HEK293 (cell line): ENCODE measurements at regions not wholly inside any gene's neighbourhood (a gene's known extent, or its start where the extent isn't known, plus 50 kb on each side); places are given as distances from the start of the nearest gene placed in this dataset.

ENCODE experiments used
- CTCF ChIA-PET: fragments of 350-600 bp; formaldehyde crosslinking; extraction: SDS; loops from one replicate; lab custom pipeline; 2021; ENCODE audit warnings: antibody characterized with exemption; lab: Yijun Ruan, JAX
- POLR2A ChIA-PET: fragments of 300-600 bp; formaldehyde crosslinking; extraction: SDS; loops from one replicate; lab custom pipeline; 2020; ENCODE audit warnings: antibody characterized with exemption, inconsistent platforms; lab: Yijun Ruan, JAX
- H3K27ac ChIP-seq: fragments of 200-500 bp; sonication (Bioruptor generic); 2 replicates; pipeline ENCODE4 v1.5.1; 2014; ENCODE audit warnings: low read depth, low read length, control low read depth, inconsistent platforms; ENCODE audit errors: extremely low read depth
- H3K36me3 ChIP-seq, 2 experiments: fragments of 200-500 bp in 1 of 2; sonication (Bioruptor generic) in 1 of 2; 1 replicate in 1 of 2; 2 replicates in 1 of 2; pipeline ENCODE4 v1.5.1; 2014 to 2017; ENCODE audit warnings: inconsistent platforms in 2 of 2, low read length in 2 of 2; ENCODE audit not compliant: control insufficient read depth in 2 of 2, insufficient read depth in 1 of 2
- H3K4me1 ChIP-seq: fragments of 200-500 bp; sonication (Bioruptor generic); 2 replicates; pipeline ENCODE4 v1.5.1; 2014; ENCODE audit warnings: mild to moderate bottlenecking, low read length, inconsistent platforms; ENCODE audit not compliant: control insufficient read depth, insufficient read depth
- H3K4me3 ChIP-seq: 2 replicates; pipeline ENCODE4 v1.5.1; 2011; ENCODE audit warnings: low read depth, mild to moderate bottlenecking, control low read depth, low read length, moderate library complexity
- H3K9me3 ChIP-seq: fragments of 200-500 bp; sonication (Bioruptor generic); 2 replicates; pipeline ENCODE4 v1.5.1; 2014; ENCODE audit warnings: low read depth, low read length, inconsistent platforms; ENCODE audit not compliant: control insufficient read depth, insufficient read depth
- BCL6B ChIP-seq: fragments of 450-650 bp; formaldehyde crosslinking; IDR thresholded peaks from 2 replicates; pipeline ENCODE4 v1.5.1; 2017; ENCODE audit warnings: missing biosample characterization, missing genetic modification characterization
- IKZF3 ChIP-seq: fragments of 450-650 bp; IDR thresholded peaks from 2 replicates; pipeline ENCODE4 v1.5.0; 2018; ENCODE audit warnings: missing biosample characterization, mild to moderate bottlenecking, missing genetic modification characterization, moderate library complexity
- INSM2 ChIP-seq: fragments of 450-650 bp; formaldehyde crosslinking; IDR thresholded peaks from 2 replicates; pipeline ENCODE4 v1.5.1; 2016; ENCODE audit warnings: missing biosample characterization, missing genetic modification characterization
- KLF16 ChIP-seq: fragments of 450-650 bp; formaldehyde crosslinking; IDR thresholded peaks from 2 replicates; pipeline ENCODE4 v1.5.1; 2017; ENCODE audit warnings: missing biosample characterization, missing genetic modification characterization
- OSR2 ChIP-seq: fragments of 450-650 bp; formaldehyde crosslinking; IDR thresholded peaks from 2 replicates; pipeline ENCODE4 v1.5.1; 2016; ENCODE audit warnings: missing biosample characterization, missing genetic modification characterization
- PRDM6 ChIP-seq: fragments of 450-650 bp; formaldehyde crosslinking; IDR thresholded peaks from 2 replicates; pipeline ENCODE4 v1.5.1; 2017; ENCODE audit warnings: missing biosample characterization, missing genetic modification characterization
- SETDB1 ChIP-seq: IDR thresholded peaks from one replicate; pipeline ENCODE4 v1.6.1; 2017; ENCODE audit warnings: mild to moderate bottlenecking, low read length, moderate library complexity, mixed read lengths; ENCODE audit not compliant: insufficient read length
- TRIM28 ChIP-seq: IDR thresholded peaks from 2 replicates; pipeline ENCODE4 v1.6.1; 2011; ENCODE audit warnings: low read length, control low read depth, borderline replicate concordance
- WT1 ChIP-seq: fragments of 450-650 bp; formaldehyde crosslinking; IDR thresholded peaks from 2 replicates; pipeline ENCODE4 v1.5.1; 2016; ENCODE audit warnings: missing biosample characterization, missing genetic modification characterization
- ZBTB1 ChIP-seq: fragments of 450-650 bp; formaldehyde crosslinking; IDR thresholded peaks from 2 replicates; pipeline ENCODE4 v1.5.1; 2016; ENCODE audit warnings: missing biosample characterization, missing genetic modification characterization
- ZNF114 ChIP-seq: fragments of 450-650 bp; formaldehyde crosslinking; IDR thresholded peaks from 2 replicates; pipeline ENCODE4 v1.5.0; 2017; ENCODE audit warnings: missing biosample characterization, missing genetic modification characterization
- ZNF140 ChIP-seq: fragments of 450-650 bp; formaldehyde crosslinking; IDR thresholded peaks from 2 replicates; pipeline ENCODE4 v1.5.1; 2016; ENCODE audit warnings: missing biosample characterization, missing genetic modification characterization
- ZNF175 ChIP-seq: fragments of 450-650 bp; formaldehyde crosslinking; IDR thresholded peaks from 2 replicates; pipeline ENCODE4 v1.5.1; 2016; ENCODE audit warnings: missing biosample characterization, missing genetic modification characterization
- ZNF302 ChIP-seq: fragments of 450-650 bp; formaldehyde crosslinking; IDR thresholded peaks from 2 replicates; pipeline ENCODE4 v1.5.1; 2016; ENCODE audit warnings: missing biosample characterization, missing genetic modification characterization, low read depth
- ZNF350 ChIP-seq: fragments of 450-650 bp; formaldehyde crosslinking; IDR thresholded peaks from 2 replicates; pipeline ENCODE4 v1.5.0; 2017; ENCODE audit warnings: missing biosample characterization, mild to moderate bottlenecking, missing genetic modification characterization
- ZNF394 ChIP-seq: fragments of 450-650 bp; formaldehyde crosslinking; IDR thresholded peaks from 2 replicates; pipeline ENCODE4 v1.5.1; 2016; ENCODE audit warnings: missing biosample characterization, missing genetic modification characterization, mild to moderate bottlenecking, moderate library complexity, borderline replicate concordance
- ZNF398 ChIP-seq: fragments of 450-650 bp; formaldehyde crosslinking; IDR thresholded peaks from 2 replicates; pipeline ENCODE4 v1.5.1; 2017; ENCODE audit warnings: missing biosample characterization, missing genetic modification characterization
- ZNF529 ChIP-seq: fragments of 450-650 bp; formaldehyde crosslinking; IDR thresholded peaks from 2 replicates; pipeline ENCODE4 v1.5.1; 2017; ENCODE audit warnings: missing genetic modification characterization, missing biosample characterization; ENCODE audit not compliant: insufficient replicate concordance
- ZNF530 ChIP-seq: fragments of 450-650 bp; formaldehyde crosslinking; IDR thresholded peaks from 2 replicates; pipeline ENCODE4 v1.5.1; 2016; ENCODE audit warnings: low read depth, missing biosample characterization, missing genetic modification characterization
- ZNF555 ChIP-seq: fragments of 450-650 bp; formaldehyde crosslinking; conservative IDR thresholded peaks from 2 replicates; pipeline ENCODE4 v1.5.1; 2017; ENCODE audit warnings: missing biosample characterization, mild to moderate bottlenecking, missing genetic modification characterization, inconsistent platforms
- ZNF610 ChIP-seq: fragments of 450-650 bp; formaldehyde crosslinking; IDR thresholded peaks from 2 replicates; pipeline ENCODE4 v1.5.1; 2016; ENCODE audit warnings: missing biosample characterization, missing genetic modification characterization, borderline replicate concordance
- ZNF701 ChIP-seq: fragments of 450-650 bp; formaldehyde crosslinking; IDR thresholded peaks from 2 replicates; pipeline ENCODE4 v1.5.1; 2016; ENCODE audit warnings: missing biosample characterization, missing genetic modification characterization
- ZNF792 ChIP-seq: fragments of 450-650 bp; formaldehyde crosslinking; IDR thresholded peaks from 2 replicates; pipeline ENCODE4 v1.5.1; 2016; ENCODE audit warnings: missing biosample characterization, missing genetic modification characterization
- ZNF837 ChIP-seq: fragments of 450-650 bp; formaldehyde crosslinking; IDR thresholded peaks from 2 replicates; pipeline ENCODE4 v1.5.1; 2016; ENCODE audit warnings: missing biosample characterization, missing genetic modification characterization
- ZNF843 ChIP-seq: fragments of 450-650 bp; formaldehyde crosslinking; IDR thresholded peaks from 2 replicates; pipeline ENCODE4 v1.5.1; 2016; ENCODE audit warnings: missing biosample characterization, missing genetic modification characterization
- ZSCAN16 ChIP-seq: fragments of 450-650 bp; formaldehyde crosslinking; IDR thresholded peaks from 2 replicates; pipeline ENCODE4 v1.5.1; 2016; ENCODE audit warnings: missing biosample characterization, missing genetic modification characterization
- TF ChIP-seq, protein P1 (sequence below): sonication (generic); formaldehyde crosslinking; IDR thresholded peaks from 2 replicates; pipeline ENCODE4 v1.8.1; 2022; ENCODE audit warnings: mild to moderate bottlenecking, moderate library complexity, missing genetic modification reagents
- TF ChIP-seq, protein P2 (sequence below): fragments of 450-650 bp; formaldehyde crosslinking; IDR thresholded peaks from 2 replicates; pipeline ENCODE4 v1.5.1; 2017; ENCODE audit warnings: missing biosample characterization, mild to moderate bottlenecking, missing genetic modification characterization, moderate library complexity

DNA sequence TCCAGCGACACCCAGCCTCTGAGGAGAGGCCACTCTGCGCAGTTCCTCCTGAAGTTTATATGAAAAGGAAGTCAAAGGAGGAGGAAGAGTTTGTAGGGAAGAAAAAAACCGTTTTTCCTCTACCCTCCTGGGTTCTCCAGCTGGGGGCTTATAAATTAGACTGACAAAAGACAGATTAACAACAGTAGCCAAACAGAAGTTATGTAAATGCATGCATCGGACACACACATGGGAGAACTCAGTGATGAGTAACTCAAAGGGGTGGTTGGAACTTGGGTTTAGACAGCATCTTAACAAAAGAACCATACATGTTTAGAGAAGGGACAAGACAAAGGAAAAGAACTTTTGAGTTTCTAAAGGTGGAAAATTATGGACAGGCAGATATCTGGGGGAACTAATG is 71.2 kb downstream of the CD24 start:
- Histone ChIP-seq H3K27ac (no peak overlapping the region), H3K9me3 (no peaks in the 10 kb centered on the region), H3K36me3 (no peaks in the 10 kb centered on the region), H3K4me1 (no peaks in the 10 kb centered on the region), H3K4me3 (no peak overlapping the region)
- TF ChIP-seq BCL6B = no peak
- no peak for TF ChIP-seq ZNF701 (tag by site-specific recombination)
- TF ChIP-seq ZSCAN16 (tag by site-specific recombination) = no peak
- no peak for TF ChIP-seq ZNF140
- no peak for TF ChIP-seq OSR2
- no peak for TF ChIP-seq ZNF529
- TF ChIP-seq ZBTB1 (tag by site-specific recombination) = no peak
- no peak for TF ChIP-seq IKZF3 (tag by site-specific recombination)
- TF ChIP-seq ZNF398 (tag by site-specific recombination) = no peak
- TF ChIP-seq ZNF302 = no peak
- TF ChIP-seq KLF16 = no peak
- TF ChIP-seq ZNF843 (tag by site-specific recombination) = no peak
- no peak for TF ChIP-seq ZNF555
- no peak for TF ChIP-seq ZNF610 (tag by site-specific recombination)
- no peak for TF ChIP-seq ZNF792 (tag by site-specific recombination)
- TF ChIP-seq PRDM6 = no peak
- ChIA-PET POLR2A (no interaction called here), CTCF (no interaction called here)

DNA sequence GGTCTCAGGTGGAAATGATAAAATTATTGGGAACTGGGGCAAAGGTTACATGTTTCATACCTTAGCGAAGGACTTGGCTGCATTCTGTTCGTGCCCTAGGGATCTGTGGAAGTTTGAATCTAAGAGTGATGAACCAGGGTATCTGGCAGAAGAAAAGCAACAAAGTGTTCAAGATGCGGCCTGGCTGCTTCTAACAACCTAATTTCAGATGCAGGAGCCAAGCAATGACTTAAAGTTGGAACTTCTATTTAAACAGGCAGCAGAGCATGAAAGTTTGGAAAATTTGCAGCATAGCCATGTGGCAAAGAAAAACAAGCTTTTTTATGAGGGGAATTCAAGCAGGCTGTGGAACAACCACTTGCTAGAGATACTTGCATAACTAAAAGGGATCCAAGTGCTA is 73.5 kb downstream of the CD24 start:
- POLR2A ChIA-PET = no interaction called here

More for the DNA sequence above, 73.5 kb downstream of the CD24 start:
- H3K4me1 ChIP-seq = no peaks in the 10 kb centered on the region
- H3K27ac ChIP-seq = no peak overlapping the region
- TF ChIP-seq, protein P1, sequence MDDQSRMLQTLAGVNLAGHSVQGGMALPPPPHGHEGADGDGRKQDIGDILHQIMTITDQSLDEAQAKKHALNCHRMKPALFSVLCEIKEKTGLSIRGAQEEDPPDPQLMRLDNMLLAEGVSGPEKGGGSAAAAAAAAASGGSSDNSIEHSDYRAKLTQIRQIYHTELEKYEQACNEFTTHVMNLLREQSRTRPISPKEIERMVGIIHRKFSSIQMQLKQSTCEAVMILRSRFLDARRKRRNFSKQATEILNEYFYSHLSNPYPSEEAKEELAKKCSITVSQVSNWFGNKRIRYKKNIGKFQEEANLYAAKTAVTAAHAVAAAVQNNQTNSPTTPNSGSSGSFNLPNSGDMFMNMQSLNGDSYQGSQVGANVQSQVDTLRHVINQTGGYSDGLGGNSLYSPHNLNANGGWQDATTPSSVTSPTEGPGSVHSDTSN (CRISPR knock-in tag) = no peak
- no peak for TF ChIP-seq ZNF530 (tag by site-specific recombination)
- TF ChIP-seq ZNF114 (tag by site-specific recombination) = no peak
- TF ChIP-seq TRIM28 = 0 out of 2 replicates have a peak, but pooled peaks have one; percentile 22
- TF ChIP-seq INSM2 (tag by site-specific recombination) = no peak
- no peak for TF ChIP-seq ZNF175
- TF ChIP-seq ZNF394 = no peak
- TF ChIP-seq, protein P2, sequence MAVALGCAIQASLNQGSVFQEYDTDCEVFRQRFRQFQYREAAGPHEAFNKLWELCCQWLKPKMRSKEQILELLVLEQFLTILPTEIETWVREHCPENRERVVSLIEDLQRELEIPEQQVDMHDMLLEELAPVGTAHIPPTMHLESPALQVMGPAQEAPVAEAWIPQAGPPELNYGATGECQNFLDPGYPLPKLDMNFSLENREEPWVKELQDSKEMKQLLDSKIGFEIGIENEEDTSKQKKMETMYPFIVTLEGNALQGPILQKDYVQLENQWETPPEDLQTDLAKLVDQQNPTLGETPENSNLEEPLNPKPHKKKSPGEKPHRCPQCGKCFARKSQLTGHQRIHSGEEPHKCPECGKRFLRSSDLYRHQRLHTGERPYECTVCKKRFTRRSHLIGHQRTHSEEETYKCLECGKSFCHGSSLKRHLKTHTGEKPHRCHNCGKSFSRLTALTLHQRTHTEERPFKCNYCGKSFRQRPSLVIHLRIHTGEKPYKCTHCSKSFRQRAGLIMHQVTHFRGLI (tag by site-specific recombination) = no peak
- no peak for TF ChIP-seq ZNF350
- TF ChIP-seq SETDB1 = peak; percentile 85
- TF ChIP-seq WT1 (tag by site-specific recombination) = no peak
- TF ChIP-seq ZNF837 (tag by site-specific recombination) = no peak
- H3K36me3 ChIP-seq = no peaks in the 10 kb centered on the region
- no peaks in the 10 kb centered on the region for H3K9me3 ChIP-seq
- no peak overlapping the region for H3K4me3 ChIP-seq
- CTCF ChIA-PET = interaction anchor here (0.6 kb wide), 1 partner anchor 42 kb away, joined by 3 read pairs; no protein-coding TSS in a partner anchor
